RKO (cell line): ENCODE measurements at regions not wholly inside any gene's neighbourhood (a gene's known extent, or its start where the extent isn't known, plus 50 kb on each side); places are given as distances from the start of the nearest gene placed in this dataset.
"Not testable (repeated sequence)": the region's sequence is repeated elsewhere in the genome, so short reads cannot be mapped to it uniquely, and the experiment has no call there.

Source experiments
- DNase-seq: peaks from one replicate; pipeline ENCODE4 v3.0.0-alpha.2; 2016; ENCODE audit warnings: low spot score

- DNase-seq, result no peak
Measured at GRCh38 chr11:97685695-97686094, 1295.9 kb downstream of the JRKL start.

GRCh38 chr11:97687111-97687510 is 1297.3 kb downstream of the JRKL start:
- no peak for DNase-seq

- DNase-seq, result no peak
Measured at GRCh38 chr11:97691061-97691460, 1301.2 kb downstream of the JRKL start.

- no peak for DNase-seq
Measured at GRCh38 chr11:97702951-97703350, 1313.1 kb downstream of the JRKL start.

- no peak for DNase-seq
Measured at GRCh38 chr11:97703851-97704250, 1314.0 kb downstream of the JRKL start.

- DNase-seq, result not testable (repeated sequence)
Measured at GRCh38 chr11:97705441-97705840, 1315.3 kb upstream of the CNTN5 start.

GRCh38 chr11:97717922-97718321 is 1302.8 kb upstream of the CNTN5 start:
- no peak for DNase-seq

- no peak for DNase-seq
Measured at GRCh38 chr11:97722065-97722464, 1298.7 kb upstream of the CNTN5 start.

GRCh38 chr11:97722721-97723120 is 1298.0 kb upstream of the CNTN5 start:
- no peak for DNase-seq

GRCh38 chr11:97729546-97730272 is 1291.0 kb upstream of the CNTN5 start:
- no peak for DNase-seq

- DNase-seq, result no peak
Measured at GRCh38 chr11:97732011-97732632, 1288.6 kb upstream of the CNTN5 start.

GRCh38 chr11:97738751-97739150 is 1282.0 kb upstream of the CNTN5 start:
- no peak for DNase-seq

- DNase-seq, result no peak
Measured at GRCh38 chr11:97739932-97740800, 1280.6 kb upstream of the CNTN5 start.

- DNase-seq, result no peak
Measured at GRCh38 chr11:97740801-97741151, 1280.0 kb upstream of the CNTN5 start.

- DNase-seq, result no peak
Measured at GRCh38 chr11:97742717-97743116, 1278.0 kb upstream of the CNTN5 start.

- DNase-seq, result no peak
Measured at GRCh38 chr11:97743205-97743742, 1277.5 kb upstream of the CNTN5 start.

- no peak for DNase-seq
Measured at GRCh38 chr11:97745515-97746050, 1275.2 kb upstream of the CNTN5 start.

GRCh38 chr11:97746818-97747217 is 1273.9 kb upstream of the CNTN5 start:
- no peak for DNase-seq

GRCh38 chr11:97751405-97751804 is 1269.3 kb upstream of the CNTN5 start:
- DNase-seq, result no peak

GRCh38 chr11:97751952-97752351 is 1268.8 kb upstream of the CNTN5 start:
- DNase-seq, result no peak

- DNase-seq, result no peak
Measured at GRCh38 chr11:97754976-97755375, 1265.8 kb upstream of the CNTN5 start.

GRCh38 chr11:97756571-97757335 is 1264.0 kb upstream of the CNTN5 start:
- no peak for DNase-seq
